Coronary artery (tissue), 2 donors: ENCODE measurements at regions not wholly inside any gene's neighbourhood (a gene's known extent, or its start where the extent isn't known, plus 50 kb on each side); places are given as distances from the start of the nearest gene placed in this dataset.

Experiments used
- DNase-seq: peaks from one replicate; pipeline ENCODE4 v3.0.0-alpha.2; 2017; ENCODE audit warnings: low spot score
- H3K27ac ChIP-seq, 2 donors: fragments of 200-600 bp; sonication (generic); one replicate each; pipeline ENCODE4 v1.5.1; 2016 to 2019
- H3K4me3 ChIP-seq: fragments of 200-600 bp; sonication (generic); 2 replicates; pipeline ENCODE4 v1.5.1; 2016; ENCODE audit warnings: mild to moderate bottlenecking, moderate library complexity
- TF ChIP-seq, protein P1 (sequence below): fragments of 200-600 bp; sonication (generic); IDR thresholded peaks from one replicate; pipeline ENCODE4 v1.5.1; 2019; ENCODE audit warnings: antibody characterized with exemption

DNA sequence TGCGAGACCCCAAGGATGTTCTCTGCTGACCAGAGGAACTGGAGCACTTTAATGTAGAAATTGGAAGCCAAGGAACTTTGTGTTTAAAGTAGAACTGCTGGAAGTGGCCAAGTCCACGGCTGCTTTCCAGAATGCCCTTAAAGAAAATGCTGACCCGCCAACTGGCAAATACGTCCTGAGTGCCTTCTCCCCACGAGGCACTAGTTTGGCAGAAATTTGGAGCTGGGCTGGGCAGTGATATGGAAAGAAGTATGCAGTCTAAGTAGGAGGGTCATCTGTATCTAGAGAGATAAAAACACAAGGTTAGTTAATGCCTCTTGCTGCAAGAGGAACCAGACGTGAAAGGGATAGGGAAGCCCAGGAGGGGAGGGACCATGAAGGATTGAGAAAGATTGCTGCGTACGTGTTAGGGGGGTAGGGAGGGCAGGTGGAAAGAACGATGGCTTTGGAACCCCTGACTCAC lies 59.3 kb upstream of the RFX8 start:
- TF ChIP-seq, protein P1, sequence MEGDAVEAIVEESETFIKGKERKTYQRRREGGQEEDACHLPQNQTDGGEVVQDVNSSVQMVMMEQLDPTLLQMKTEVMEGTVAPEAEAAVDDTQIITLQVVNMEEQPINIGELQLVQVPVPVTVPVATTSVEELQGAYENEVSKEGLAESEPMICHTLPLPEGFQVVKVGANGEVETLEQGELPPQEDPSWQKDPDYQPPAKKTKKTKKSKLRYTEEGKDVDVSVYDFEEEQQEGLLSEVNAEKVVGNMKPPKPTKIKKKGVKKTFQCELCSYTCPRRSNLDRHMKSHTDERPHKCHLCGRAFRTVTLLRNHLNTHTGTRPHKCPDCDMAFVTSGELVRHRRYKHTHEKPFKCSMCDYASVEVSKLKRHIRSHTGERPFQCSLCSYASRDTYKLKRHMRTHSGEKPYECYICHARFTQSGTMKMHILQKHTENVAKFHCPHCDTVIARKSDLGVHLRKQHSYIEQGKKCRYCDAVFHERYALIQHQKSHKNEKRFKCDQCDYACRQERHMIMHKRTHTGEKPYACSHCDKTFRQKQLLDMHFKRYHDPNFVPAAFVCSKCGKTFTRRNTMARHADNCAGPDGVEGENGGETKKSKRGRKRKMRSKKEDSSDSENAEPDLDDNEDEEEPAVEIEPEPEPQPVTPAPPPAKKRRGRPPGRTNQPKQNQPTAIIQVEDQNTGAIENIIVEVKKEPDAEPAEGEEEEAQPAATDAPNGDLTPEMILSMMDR, result no peak
- H3K27ac ChIP-seq, result peak overlapping the region; percentile 81 to 87
- H3K4me3 ChIP-seq, result peak overlapping the region; percentile 9
- no peak for DNase-seq

GRCh38 chr2:101533561-101534148 lies 58.7 kb upstream of the RFX8 start:
- peak overlapping the region; percentile 9 for H3K4me3 ChIP-seq
- no peak for DNase-seq
- TF ChIP-seq, protein P1, result no peak
- peak overlapping the region; percentile 81 to 87 for H3K27ac ChIP-seq

DNA sequence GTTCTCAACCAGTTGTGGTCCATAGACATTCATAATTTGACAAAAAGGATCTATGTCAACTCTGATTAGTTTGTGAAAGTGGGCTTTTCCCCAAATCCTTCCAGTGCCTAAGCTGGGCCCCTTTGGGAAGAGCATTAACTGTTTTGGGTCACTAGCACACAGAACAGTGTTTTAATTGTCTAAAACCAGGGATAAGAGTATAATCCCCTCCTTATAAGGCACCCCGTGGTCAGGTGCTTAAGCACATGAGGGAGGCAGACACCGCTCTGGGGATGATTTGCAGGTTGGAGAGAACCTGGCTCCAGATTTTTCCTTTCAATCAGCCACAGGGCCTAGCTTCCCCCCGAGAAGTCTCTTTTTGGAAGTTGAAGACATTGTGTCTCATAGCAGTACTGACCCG lies 53.6 kb upstream of the RFX8 start:
- no peak for DNase-seq
- no peak overlapping the region for H3K4me3 ChIP-seq
- TF ChIP-seq, protein P1, result no peak
- H3K27ac ChIP-seq, result no peak overlapping the region

DNA sequence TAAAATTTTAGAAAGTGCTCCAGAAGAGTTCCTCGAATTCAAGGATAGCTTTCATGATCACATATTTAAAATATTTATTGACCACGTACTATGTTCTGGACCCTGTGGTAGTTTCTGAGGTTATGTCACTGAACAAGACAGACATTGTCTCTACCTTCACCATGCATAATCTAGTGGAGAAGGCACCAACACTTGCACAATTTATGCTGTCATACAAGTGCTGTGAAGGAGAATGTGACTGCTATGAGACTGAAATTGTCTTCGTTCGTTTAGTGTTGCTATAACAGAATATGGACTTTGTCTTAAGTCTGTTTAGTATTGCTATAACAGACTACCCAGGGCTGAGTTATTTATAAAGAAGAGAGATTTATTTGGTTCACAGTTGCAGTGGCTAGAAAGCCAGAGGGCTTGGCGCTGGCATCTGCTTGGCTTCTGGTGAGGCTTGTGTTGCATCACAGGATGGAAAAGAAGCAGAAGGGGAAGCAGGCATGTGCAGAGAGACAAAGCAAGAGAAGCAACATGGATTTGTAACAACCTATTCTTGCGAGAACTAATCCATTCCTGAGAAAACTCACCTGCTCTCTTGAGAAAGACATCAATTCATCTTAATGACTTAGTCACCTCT lies 50.0 kb upstream of the RFX8 start:
- TF ChIP-seq, protein P1, result no peak
- DNase-seq, result no peak
- no peak overlapping the region for H3K27ac ChIP-seq
- H3K4me3 ChIP-seq, result no peak overlapping the region
